Amniotic epithelial cell (primary cell): ENCODE measurements at regions not wholly inside any gene's neighbourhood (a gene's known extent, or its start where the extent isn't known, plus 50 kb on each side); places are given as distances from the start of the nearest gene placed in this dataset.
A peak's percentile ranks its signal among the peaks of the same experiment; 100 is the strongest.

Experiments used
- DNase-seq: peaks from one replicate; pipeline ENCODE4 v3.0.0-alpha.2; 2010; ENCODE audit warnings: low read depth

DNA sequence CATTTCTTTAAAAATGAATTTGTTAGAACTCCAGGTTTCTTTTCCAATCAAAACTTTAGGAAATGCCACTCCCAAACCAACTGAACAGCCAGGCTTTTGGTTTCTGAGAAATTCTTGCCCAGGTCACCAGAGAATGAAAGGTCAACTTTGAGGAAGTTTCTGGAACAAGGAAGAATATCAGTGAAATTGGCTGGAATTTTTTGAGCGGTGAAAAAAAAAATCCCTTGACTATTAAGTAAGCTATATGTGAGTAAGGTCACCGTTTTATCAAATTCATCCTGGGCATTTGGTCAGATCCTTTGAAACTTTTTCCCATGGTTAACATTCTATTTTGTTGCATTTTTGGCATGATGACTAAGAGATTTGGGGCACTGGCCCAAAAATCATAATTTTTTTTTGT, 469.3 kb downstream of the LTN1 start:
- DNase-seq: no peak

DNA sequence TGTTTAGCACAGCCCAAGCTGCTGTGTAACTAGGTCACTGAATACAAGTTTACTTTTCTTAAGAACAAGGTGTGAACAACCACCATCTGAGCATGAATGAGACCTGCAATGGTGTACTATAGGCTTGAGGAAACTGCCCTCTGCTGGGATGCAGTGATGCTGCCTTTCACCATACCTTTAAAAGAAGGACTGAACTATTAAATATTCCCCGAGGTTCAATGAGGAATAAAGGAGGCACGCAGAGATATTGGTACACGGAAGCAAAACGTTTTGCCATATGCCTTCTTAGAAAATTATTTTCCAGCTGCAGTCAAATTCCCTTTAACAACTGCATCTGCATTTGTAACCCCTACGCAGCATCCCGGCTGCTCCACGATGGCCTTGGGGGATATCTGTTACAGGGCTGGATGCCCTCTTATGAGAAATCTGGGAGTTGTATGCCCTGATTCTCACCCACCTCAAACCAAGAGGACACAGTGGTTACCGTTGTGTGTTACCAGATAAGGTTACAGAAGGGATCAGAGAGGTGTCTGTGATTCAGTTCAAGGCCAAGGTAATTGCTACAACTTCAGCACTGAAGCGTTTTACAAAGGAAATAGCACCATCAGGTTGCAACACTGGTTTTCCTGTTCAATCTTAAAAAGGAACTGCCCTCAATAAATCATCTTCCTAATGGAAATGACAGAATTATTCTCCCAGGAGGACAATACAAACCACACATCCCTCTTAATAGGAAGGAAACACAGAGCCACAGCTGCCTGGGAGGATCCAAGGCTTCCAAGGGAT, 470.5 kb downstream of the LTN1 start:
- peak; percentile 53 for DNase-seq

DNA sequence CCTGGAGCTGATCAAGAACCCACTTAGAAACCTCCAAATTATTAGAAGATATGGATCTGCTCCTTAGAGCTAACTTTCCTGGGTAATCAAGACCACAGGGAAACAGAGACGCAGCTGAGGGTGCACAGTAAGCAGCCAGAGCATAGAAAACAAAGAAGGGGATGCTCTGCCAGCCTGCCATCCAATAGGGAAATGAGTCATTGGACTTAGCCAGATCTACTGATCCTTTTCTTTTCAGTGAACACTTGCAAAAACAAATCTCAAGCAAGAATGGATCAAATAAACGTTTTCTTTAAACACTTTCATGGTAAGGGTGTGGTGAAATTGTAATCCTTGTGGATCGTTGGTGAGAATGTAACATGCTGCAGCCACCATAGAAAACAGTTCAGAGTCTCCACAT, 474.0 kb downstream of the LTN1 start:
- DNase-seq: no peak

DNA sequence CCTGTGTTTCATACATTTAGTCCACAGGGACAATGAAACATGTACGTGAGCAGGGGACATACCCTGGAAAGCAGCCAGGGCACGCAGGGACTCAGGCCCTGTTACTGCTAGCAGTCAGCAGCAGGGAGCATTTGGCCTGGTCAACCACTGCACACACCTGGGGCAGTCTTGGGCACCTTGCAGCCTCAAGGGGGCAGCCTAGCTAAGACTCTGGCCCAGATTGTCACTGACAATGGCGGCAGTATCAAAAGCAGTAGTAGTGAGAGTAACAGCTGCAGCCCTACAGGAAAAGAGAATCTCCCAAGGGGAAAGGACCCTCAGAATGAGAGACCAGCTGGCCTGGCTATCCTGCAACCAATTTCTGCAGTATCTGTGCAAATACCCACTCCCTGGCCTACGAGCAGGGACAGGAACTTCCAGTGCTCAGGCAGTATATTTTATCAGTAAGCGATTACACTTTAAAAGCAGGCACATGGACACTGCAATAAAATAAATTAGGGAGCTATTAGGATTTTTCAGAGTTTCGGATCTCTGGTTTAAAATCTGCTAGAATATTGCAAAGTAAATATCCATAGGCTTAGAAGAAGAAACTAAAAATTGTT, 475.6 kb downstream of the LTN1 start:
- DNase-seq: peak; percentile 53

DNA sequence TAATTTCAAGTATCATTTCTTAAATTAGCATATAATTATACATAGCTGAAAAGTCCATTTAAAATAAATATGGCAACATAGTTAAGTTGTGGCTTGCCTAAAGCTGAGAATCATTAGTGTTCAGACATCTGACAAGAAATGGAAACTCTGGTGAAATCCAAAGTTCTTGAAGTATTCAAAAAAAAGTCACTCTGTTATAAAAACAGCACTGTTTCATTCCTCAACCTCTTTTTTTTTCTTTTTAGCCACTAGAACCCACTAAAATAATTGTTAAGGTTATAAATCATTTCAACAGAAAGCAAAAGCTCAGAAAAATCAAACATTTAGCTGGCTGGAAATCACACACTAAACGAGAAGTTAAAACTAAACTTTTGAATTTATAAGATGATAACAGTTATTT, 476.7 kb downstream of the LTN1 start:
- no peak for DNase-seq

DNA sequence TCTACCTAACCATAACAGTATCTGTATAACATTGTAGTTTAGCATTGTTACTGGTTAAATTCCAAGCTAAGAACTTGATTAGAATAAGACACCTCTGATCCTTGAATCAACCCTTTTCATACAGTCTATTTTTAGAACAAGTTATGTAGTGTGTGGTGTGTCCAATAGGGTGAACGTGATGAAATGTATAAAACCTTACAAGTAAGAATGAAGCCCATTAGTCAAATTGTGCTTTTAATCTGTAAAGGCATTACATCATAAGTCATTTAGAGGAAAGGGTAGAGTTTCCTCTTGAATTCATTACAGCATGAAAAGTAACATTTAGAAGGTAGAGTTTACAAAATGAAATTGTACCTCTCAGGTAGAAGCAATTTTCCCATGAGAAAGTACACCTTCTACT, 479.2 kb downstream of the LTN1 start:
- peak; percentile 14 for DNase-seq

DNA sequence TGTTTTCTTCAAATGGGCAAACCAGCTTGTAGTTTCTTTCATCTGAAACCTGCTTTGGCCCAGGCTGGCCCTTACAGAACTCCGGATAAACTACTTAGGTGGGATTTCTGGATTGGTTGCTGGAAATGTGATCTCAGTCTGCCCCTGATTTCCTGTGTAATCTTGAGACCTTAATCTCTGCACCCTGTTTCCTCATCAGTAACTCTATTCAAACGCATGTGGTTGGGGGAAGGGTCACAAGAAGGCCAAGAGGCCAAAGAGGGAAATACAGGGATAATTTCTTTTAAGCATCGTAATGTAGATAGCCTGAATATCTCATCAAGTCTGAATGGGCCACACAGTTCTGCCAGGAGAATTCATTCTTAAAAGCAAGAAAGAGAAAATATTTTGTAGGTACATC, 483.6 kb downstream of the LTN1 start:
- peak; percentile 31 for DNase-seq

DNA sequence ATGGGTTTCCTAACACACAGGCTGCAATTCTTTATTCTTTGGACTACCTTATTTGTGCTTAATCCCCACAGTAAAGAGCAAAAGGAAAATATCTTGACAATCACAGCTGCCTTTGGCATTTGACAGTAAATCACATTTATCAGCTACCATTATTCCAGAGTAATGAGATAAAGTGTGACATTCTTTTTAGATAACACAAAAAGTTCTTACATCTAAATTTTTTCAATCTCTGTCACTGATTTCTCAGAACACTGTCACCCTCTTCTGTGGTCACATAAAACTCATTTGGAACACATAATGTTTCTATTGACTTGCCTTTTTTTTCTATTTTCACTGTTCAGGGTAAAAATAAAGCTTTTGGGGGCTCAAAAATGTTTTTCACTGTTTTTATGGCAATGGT, 484.6 kb downstream of the LTN1 start:
- DNase-seq: no peak

DNA sequence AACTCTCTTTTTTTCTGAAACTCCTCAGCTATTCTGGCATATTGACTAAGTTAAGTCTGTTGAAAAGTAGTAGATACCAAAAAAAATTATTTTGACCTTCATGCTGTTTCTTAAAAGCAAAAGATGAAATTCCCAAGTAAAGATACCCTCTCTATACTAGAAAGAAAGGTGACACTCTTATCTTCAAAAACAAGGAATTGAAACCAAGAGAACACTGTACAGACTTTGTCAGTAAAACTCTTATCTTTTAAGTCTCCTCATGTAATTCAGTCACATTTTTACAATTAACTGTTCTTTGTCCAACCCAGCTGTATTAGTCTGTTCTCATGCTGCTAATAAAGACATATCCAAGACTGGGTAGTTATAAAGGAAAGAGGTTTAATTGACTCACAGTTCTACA, 496.2 kb downstream of the LTN1 start:
- DNase-seq: no peak

DNA sequence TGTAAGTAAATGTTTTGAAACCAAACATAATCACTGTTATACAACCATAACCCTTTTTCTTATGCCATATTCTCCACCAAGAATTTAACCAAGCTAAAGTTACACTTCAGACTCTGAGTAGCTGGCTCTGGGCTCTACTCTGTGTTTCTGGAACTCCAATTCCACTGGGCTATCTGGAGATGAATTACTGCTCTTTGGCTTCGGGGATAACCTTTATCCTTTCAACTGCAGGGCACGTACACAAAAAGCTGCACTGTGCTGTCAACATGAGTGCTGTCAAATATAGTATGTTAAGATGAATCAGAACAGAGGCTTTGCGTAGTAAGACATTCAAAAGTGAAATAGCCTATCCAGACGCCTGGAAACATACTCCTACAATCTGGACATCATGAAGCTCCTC, 500.6 kb downstream of the LTN1 start:
- DNase-seq: no peak

DNA sequence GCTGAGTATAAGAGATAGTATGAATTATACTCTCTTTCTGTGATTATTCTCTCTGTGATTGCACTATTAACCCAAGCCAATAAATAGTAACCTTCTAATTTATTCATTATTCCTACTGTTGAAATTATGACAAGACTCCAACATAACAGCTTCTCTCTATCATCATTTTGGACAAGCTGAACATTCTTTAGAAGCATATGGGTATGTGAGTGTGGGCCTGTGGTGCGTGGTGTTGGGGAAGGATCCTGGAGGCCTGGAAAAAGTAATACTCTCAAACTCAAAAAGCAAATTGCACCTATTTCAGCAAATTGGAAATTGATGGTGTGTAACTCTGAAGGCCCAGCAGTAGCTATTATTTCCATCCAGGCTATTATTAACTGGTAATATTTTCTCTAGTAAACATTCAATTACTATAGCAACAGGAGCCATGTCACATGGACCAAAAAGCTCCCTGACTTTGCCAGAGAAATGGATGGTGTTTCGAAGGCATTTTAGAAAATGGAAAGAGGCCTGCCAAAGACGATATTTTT, 502.8 kb downstream of the LTN1 start:
- no peak for DNase-seq

DNA sequence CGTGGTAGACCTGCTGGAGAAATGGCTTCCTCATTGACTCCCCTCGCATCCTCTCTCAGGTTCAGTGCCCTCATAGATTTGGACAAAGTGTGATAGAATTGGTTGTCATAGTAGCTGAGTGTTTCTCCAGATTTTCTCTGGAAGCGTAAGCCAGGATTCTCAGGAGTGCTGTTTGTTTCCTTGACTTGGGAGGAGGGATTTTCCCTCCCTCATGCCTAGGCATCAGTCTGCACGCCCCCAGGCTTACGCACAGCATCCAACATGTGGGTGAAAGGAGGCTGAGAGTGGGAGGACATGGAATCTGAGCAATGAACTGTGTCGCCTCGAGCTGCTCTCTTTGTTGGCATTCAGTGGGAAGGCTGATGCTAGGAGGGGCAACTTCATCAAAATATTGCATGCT, 503.5 kb downstream of the LTN1 start:
- no peak for DNase-seq

DNA sequence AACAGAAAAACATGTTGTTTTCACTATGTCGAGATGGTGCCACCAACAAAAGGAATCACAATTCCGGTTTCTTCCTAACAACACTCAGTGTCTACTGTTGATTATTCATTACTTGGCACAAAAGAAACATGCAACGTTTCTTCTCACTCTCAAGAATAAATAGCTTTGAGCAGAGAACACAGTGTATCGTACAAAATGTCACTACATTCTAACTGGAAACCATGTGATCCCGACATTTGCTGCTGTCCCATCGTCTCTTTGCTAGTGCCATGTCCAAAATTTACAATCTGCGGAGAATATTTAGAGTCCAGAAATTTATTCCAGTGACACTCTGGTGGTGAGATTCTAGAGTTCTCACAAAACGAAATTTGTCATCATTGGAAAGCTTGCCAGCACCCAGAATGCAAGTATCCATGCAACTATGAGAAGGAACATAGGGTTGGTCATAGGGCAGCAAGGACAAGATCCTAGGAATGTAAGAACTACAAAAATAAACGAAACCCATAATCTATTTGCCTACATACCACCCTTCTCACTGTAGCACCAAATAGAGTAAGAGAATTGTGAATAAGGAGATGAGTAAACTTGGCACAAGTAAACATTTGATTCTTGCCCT, 505.1 kb downstream of the LTN1 start:
- no peak for DNase-seq

DNA sequence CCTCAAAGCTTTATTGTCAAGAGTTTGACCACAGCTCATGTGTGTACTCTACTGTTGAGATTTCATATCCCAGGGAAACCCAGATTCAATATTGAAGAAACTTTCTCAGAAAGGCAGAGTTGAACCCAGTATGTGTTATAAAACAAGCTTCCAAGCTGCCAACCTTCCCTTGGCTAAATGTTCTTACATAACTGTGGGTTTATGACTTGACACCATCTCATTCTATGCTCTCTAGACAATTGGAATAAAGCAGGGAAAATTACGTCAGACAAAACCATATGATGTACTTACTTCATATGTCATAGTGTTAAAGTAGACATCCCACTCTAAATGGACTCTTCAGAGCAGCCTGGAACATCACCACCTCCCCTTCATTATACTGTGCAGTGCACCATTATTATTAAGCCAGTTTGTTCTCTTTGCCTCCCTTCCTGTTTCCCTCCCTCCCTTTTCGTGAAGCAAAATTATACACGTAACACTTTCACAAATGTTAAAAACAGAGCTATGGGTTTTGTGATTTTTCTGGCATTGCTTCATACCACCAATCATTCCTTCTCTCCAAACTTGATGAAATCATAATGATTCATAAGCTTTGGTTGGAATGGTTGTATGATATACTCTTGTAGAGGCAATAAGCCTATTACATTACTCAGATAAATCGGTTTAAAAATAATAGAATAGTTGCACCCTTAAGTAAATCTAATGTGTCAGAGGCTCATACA, 507.2 kb downstream of the LTN1 start:
- DNase-seq: peak; percentile 73

DNA sequence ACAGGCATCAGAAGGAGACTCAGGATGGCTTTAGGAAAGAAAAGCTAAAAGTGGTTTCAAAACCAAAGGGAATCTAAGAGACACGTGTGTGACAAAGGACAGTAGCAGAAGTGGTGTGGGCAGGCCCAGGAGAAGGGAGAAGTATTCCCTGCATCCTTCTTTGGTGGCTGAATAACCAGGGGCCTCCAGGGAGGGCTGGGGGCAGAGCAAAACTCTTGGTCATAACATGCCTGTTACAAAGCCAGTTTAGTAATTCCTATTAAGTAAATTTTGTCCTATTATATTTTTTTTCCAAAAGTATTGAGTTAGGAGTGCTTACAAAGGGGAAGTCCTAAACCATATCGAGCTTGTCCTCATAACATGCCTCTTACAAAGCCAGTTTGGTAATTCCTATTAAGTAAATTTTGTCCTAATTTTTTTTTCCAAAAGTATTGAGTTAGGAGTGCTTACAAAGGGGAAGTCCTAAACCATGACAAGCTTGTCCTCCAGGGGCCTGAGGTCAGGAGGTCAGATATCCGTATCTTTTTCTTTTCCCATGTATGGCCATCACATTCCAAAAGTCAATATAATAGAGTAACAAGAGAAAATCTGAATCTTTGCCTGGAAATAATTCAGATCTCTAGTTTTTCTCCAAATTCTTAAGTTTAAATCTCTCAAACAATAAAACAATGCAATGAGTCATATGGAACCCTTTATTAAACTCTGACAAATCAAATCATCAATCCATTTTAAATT, 509.2 kb downstream of the LTN1 start:
- DNase-seq: no peak

DNA sequence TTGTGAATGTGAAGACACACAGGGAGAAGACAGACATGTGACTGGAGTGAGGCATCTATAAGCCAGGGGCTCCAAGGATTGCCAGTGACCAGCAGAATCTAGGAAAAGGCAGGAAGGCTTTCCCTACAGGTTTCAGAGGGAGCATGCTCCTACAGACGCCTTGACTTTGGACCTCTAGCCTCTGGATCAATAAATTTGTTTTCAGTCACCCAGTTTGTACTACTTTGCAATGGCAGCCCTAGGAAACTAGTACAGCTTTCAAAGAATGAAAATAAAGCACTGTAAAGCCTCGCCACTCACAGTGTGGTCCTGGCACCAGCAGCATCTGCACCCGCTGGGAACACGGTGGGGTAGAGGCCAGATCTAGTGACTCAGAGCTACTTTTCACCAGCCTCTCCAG, 510.0 kb downstream of the LTN1 start:
- DNase-seq: no peak

DNA sequence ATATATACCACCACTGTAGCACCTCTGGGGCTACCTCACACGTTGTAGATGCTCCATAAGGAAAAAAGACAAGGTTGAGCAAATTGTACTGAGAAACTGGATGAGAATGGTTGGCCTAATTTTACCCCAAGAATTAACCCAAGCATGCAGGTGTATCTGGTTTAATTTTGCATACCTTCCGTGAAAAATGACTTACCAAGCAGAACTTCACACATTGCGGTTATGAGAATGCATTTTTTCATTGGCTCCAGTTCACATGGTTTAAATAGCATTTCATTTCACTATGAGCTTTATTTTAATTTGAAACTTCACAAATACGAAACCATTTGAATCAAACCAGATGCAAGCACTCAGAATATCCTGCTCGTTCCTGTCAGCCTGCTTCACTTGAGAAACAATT, 512.2 kb downstream of the LTN1 start:
- no peak for DNase-seq

DNA sequence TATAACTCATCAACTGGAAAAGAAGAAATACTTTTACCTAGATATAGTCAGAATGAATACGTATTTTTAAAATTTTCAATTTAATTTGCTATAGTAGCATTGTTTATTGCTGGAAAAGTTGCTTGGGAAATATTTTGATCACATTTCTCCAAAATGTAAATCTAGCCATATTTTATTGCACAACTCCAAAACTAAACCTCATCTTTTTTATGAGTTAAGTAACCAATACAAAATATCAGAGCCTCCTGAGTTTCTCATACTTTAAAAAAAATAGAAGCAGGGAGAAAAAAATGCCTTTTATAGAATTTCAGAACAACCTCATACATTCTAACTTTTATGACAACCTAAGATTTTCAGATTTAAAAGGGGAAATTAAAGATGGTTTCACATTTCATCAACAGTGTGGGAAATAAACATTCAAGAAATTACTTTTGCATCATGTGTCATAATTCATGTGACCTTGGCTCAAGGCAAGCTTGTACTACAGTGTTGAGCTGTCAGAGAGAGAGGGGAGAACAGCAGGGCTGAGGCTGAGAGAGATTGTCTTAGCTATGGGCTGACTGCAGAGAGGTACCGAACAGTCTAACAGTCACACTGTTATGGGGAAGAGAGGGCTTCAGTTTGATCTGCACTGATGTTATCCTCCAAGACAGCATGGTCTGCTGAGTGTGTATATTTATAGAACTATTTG, 519.0 kb downstream of the LTN1 start:
- DNase-seq: peak; percentile 80

DNA sequence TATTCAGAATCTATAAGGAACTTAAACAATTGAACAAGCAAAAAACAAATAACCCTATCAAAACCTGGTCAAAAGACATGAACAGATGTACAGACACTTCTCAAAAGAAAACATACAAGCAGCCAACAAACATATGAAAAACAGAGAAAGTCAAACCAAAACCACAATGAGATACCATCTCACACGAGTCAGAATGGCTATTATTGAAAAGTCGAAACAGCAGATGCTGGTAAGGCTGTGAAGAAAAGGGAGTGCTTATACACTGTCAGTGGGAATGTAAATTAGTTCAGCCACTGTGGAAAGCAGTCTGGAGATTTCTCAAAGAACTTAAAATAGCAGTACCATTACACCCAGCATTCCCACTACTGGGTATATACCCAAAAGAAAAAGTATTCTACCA, 520.1 kb downstream of the LTN1 start:
- peak; percentile 40 for DNase-seq

DNA sequence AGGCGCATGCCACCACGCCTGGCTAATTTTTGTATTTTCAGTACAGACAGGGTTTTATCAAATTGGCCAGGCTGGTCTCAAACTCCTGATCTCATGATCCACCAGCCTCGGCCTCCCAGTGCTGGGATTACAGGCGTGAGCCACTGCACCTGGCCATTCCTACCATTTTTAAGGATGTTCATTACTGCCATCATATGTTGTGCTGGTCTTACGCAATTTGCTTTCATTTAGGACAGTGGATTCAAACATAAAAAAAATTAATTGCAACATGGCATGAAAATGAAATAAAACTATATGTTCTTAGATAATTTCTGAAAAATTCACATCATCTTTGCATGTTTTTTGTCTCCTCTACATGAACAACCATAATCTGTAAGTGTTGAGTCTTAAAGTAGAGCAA, 527.7 kb downstream of the LTN1 start:
- DNase-seq: no peak

DNA sequence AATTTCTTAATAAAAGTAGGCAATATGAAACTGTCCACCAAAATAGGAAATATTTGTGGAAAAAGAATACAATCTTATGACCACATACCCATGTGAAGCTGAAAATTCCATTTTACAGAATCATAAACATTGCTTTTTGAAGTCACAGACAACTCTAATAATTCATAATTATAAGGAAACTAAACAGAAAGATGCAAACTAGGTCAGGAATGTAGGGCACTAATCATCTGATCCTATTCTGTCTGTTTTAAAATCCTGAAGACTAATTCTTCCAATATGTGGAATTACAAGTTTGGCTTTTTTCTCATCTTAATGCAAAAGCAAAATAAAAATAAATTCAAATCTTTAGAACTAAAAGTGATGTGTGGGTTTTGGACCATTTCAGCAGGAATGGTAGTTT, 528.6 kb downstream of the LTN1 start:
- no peak for DNase-seq
